CD4-positive, alpha-beta T cell (primary cell): ENCODE measurements at regions not wholly inside any gene's neighbourhood (a gene's known extent, or its start where the extent isn't known, plus 50 kb on each side); places are given as distances from the start of the nearest gene placed in this dataset.
"Not testable (repeated sequence)": the region's sequence is repeated elsewhere in the genome, so short reads cannot be mapped to it uniquely, and the experiment has no call there.

Source experiments
- ATAC-seq: fragments of 200-7000 bp; cut with Tn5 transposase; one replicate; pipeline ENCODE4 v1.10.0; 2022; ENCODE audit warnings: mild to moderate bottlenecking; ENCODE audit not compliant: poor library complexity
- CTCF ChIA-PET: fragments of 350-600 bp; sonication (Branson Sonifier 250); formaldehyde crosslinking; loops from one replicate; lab custom pipeline; 2021; ENCODE audit warnings: antibody characterized with exemption, inconsistent platforms; lab: Charles Lee
- POLR2A ChIA-PET: fragments of 350-600 bp; sonication (Branson Sonifier 250); formaldehyde crosslinking; loops from one replicate; lab custom pipeline; 2021; ENCODE audit warnings: antibody characterized with exemption, inconsistent platforms; lab: Charles Lee
- DNase-seq, 14 experiments: peaks; one replicate each; pipeline ENCODE4 v3.0.0-alpha.2; 2013 to 2020; ENCODE audit warnings: mixed read lengths in 2 of 14
- H3K27ac ChIP-seq, 2 donors: one replicate each; pipeline versions ENCODE4 v1.5.1 to v1.7.0; 2013; ENCODE audit warnings: low read length in 2 of 2, low read depth in 1 of 2, mild to moderate bottlenecking in 1 of 2
- H3K27me3 ChIP-seq, 2 experiments: 1 replicate in 1 of 2; 2 replicates in 1 of 2; pipeline versions ENCODE4 v1.6.1 to v1.7.0; 2013; ENCODE audit warnings: low read length in 2 of 2, control low read depth in 1 of 2, mild to moderate bottlenecking in 1 of 2, moderate library complexity in 1 of 2; ENCODE audit not compliant: insufficient read depth in 2 of 2, control insufficient read depth in 1 of 2
- H3K36me3 ChIP-seq: one replicate; pipeline ENCODE4 v1.6.1; 2013; ENCODE audit warnings: low read length, control low read depth; ENCODE audit not compliant: insufficient read depth
- H3K4me1 ChIP-seq: one replicate; pipeline ENCODE4 v1.6.1; 2013; ENCODE audit warnings: low read length, control low read depth; ENCODE audit not compliant: insufficient read depth
- H3K4me3 ChIP-seq: one replicate; pipeline ENCODE4 v1.5.1; 2013; ENCODE audit warnings: mild to moderate bottlenecking, low read length, moderate library complexity
- H3K9me3 ChIP-seq, 2 experiments: 1 replicate in 1 of 2; 2 replicates in 1 of 2; pipeline versions ENCODE4 v1.6.1 to v1.7.0; 2013; ENCODE audit warnings: low read length in 2 of 2, mild to moderate bottlenecking in 2 of 2, control low read depth in 1 of 2, moderate library complexity in 1 of 2; ENCODE audit not compliant: control insufficient read depth in 1 of 2, insufficient read depth in 1 of 2
- H3K27ac Mint-ChIP-seq: one replicate; pipeline ENCODE4 v1.8.0; 2020; ENCODE audit warnings: mixed read lengths
- H3K27me3 Mint-ChIP-seq: one replicate; pipeline ENCODE4 v1.8.0; 2021; ENCODE audit warnings: mixed read lengths
- H3K36me3 Mint-ChIP-seq: one replicate; pipeline ENCODE4 v1.8.0; 2021; ENCODE audit warnings: low read depth, mixed read lengths
- H3K4me1 Mint-ChIP-seq: one replicate; pipeline ENCODE4 v1.8.0; 2021; ENCODE audit warnings: low read depth, mixed read lengths
- H3K4me3 Mint-ChIP-seq: one replicate; pipeline ENCODE4 v1.8.0; 2020; ENCODE audit warnings: mild to moderate bottlenecking, mixed read lengths
- H3K9me3 Mint-ChIP-seq: one replicate; pipeline ENCODE4 v1.8.0; 2020; ENCODE audit warnings: mixed read lengths
- intact Hi-C, 2 experiments: fragments of 100-400 bp; cut with DNase I in 1 of 2; cut with micrococcal nuclease in 1 of 2; formaldehyde crosslinking; loops; one replicate each; pipeline versions ENCODE4 v1.15.1 to v1.9.0; 2023 to 2025; cut with DNase I, micrococcal nuclease
- TF ChIP-seq, protein P1 (sequence below): fragments of 200-600 bp; IDR thresholded peaks from one replicate; pipeline ENCODE4 v1.8.0; 2022; ENCODE audit warnings: antibody characterized with exemption, mild to moderate bottlenecking

GRCh38 chr3:170653801-170654200, 67.9 kb upstream of the SLC7A14 start:
- H3K4me1 Mint-ChIP-seq = no peaks in the 10 kb centered on the region
- CTCF ChIA-PET = no interaction called here
- Histone ChIP-seq H3K27me3 (peaks cover 0 to 7% of the 10 kb centered on the region in 2 experiments), H3K9me3 (peaks cover 0 to 11% of the 10 kb centered on the region in 2 experiments), H3K4me1 (no peaks in the 10 kb centered on the region), H3K36me3 (no peaks in the 10 kb centered on the region), H3K27ac (no peak overlapping the region), H3K4me3 (no peak overlapping the region)
- no peak for ATAC-seq
- no peak overlapping the region for H3K4me3 Mint-ChIP-seq
- POLR2A ChIA-PET = no interaction called here
- peaks cover 34% of the 10 kb centered on the region for H3K27me3 Mint-ChIP-seq
- no peaks in the 10 kb centered on the region for H3K36me3 Mint-ChIP-seq
- TF ChIP-seq, protein P1, sequence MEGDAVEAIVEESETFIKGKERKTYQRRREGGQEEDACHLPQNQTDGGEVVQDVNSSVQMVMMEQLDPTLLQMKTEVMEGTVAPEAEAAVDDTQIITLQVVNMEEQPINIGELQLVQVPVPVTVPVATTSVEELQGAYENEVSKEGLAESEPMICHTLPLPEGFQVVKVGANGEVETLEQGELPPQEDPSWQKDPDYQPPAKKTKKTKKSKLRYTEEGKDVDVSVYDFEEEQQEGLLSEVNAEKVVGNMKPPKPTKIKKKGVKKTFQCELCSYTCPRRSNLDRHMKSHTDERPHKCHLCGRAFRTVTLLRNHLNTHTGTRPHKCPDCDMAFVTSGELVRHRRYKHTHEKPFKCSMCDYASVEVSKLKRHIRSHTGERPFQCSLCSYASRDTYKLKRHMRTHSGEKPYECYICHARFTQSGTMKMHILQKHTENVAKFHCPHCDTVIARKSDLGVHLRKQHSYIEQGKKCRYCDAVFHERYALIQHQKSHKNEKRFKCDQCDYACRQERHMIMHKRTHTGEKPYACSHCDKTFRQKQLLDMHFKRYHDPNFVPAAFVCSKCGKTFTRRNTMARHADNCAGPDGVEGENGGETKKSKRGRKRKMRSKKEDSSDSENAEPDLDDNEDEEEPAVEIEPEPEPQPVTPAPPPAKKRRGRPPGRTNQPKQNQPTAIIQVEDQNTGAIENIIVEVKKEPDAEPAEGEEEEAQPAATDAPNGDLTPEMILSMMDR = no peak
- H3K9me3 Mint-ChIP-seq = no peaks in the 10 kb centered on the region
- intact Hi-C loops = no loop called here
- no peak overlapping the region for H3K27ac Mint-ChIP-seq
- no peak for DNase-seq

- Mint-ChIP-seq H3K27ac (no peak overlapping the region), H3K27me3 (peaks cover 29% of the 10 kb centered on the region), H3K9me3 (no peaks in the 10 kb centered on the region), H3K36me3 (no peaks in the 10 kb centered on the region), H3K4me1 (no peaks in the 10 kb centered on the region), H3K4me3 (no peak overlapping the region)
- DNase-seq (no peak), ATAC-seq (no peak)
- CTCF ChIA-PET = no interaction called here
- H3K27me3 ChIP-seq = peaks cover 0 to 7% of the 10 kb centered on the region in 2 experiments
- intact Hi-C loops = no loop called here
- H3K4me3 ChIP-seq = no peak overlapping the region
- TF ChIP-seq, protein P1 = no peak
- H3K9me3 ChIP-seq = peaks cover 0 to 11% of the 10 kb centered on the region in 2 experiments
- H3K27ac ChIP-seq = no peak overlapping the region
- no peaks in the 10 kb centered on the region for H3K36me3 ChIP-seq
- POLR2A ChIA-PET = no interaction called here
- no peaks in the 10 kb centered on the region for H3K4me1 ChIP-seq
Observed at GRCh38 chr3:170651260-170651845, 65.5 kb upstream of the SLC7A14 start.

GRCh38 chr3:170650557-170650956, 64.7 kb upstream of the SLC7A14 start:
- DNase-seq, CTCF ChIA-PET, H3K4me1 Mint-ChIP-seq, H3K27ac Mint-ChIP-seq, H3K4me3 ChIP-seq, ATAC-seq, H3K36me3 Mint-ChIP-seq, H3K36me3 ChIP-seq, H3K27ac ChIP-seq, POLR2A ChIA-PET, H3K27me3 ChIP-seq, H3K9me3 Mint-ChIP-seq, intact Hi-C loops, H3K9me3 ChIP-seq, H3K4me3 Mint-ChIP-seq, H3K4me1 ChIP-seq: not testable (repeated sequence)
- peaks cover 29% of the 10 kb centered on the region for H3K27me3 Mint-ChIP-seq

DNA sequence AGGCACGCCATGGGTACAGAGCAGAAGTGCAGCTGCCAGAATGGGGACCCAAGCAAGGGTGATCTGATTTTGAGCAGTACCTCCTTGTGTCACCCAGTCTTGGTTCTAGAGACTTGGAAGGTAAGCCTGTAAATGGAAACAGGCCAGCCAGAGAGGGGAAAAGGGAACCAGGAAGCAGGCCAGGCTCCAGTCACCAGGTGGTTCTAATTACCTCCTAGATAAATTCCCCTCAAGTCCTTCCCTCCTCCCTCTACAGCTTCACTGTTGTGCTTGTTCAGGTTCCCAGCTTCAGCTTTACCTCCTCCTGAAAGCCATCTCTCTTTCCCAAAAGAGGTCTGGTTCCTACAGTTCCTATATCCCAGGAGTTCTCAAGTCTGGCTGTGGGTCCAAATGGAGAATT, 58.8 kb upstream of the SLC7A14 start:
- Mint-ChIP-seq H3K4me1 (no peaks in the 10 kb centered on the region), H3K27me3 (no peaks in the 10 kb centered on the region), H3K27ac (no peak overlapping the region), H3K4me3 (no peak overlapping the region), H3K36me3 (no peaks in the 10 kb centered on the region), H3K9me3 (no peaks in the 10 kb centered on the region)
- no peak overlapping the region for H3K4me3 ChIP-seq
- H3K36me3 ChIP-seq = no peaks in the 10 kb centered on the region
- ChIA-PET CTCF (no interaction called here), POLR2A (no interaction called here)
- H3K4me1 ChIP-seq = no peaks in the 10 kb centered on the region
- H3K27me3 ChIP-seq = peaks cover 0 to 2% of the 10 kb centered on the region in 2 experiments
- H3K9me3 ChIP-seq = no peaks in the 10 kb centered on the region
- no peak overlapping the region for H3K27ac ChIP-seq
- ATAC-seq (no peak), DNase-seq (no peak)
- intact Hi-C loops = no loop called here
- TF ChIP-seq, protein P1 = no peak
